ENCODE measurements at regions not wholly inside any gene's neighbourhood (a gene's known extent, or its start where the extent isn't known, plus 50 kb on each side); places are given as distances from the start of the nearest gene placed in this dataset.

DNA sequence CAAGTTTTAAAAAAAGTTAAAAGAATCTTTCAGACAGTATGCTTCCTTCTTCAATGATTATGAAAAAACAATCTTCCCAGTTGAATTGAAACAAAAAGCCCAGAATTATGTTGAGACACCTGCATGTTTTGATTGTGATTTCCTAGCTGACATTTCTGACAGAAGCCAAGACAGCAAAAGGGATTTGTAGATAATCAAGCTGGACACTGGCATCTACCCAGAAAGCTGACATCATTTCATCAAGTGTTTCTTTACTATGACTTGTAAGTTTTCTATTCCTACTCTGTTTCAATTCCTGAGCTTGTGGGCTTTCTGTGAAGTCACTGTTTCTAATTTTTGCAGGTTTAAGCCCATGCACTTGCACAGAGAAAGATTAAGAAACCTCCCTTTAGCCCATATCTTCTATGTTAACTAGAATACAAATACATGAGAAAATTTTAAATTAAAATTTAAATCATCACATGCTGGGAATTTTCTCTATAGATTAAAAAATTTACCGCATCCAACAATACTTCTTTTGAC lies 82.9 kb upstream of the CCDC85A start (continued):
- TF ChIP-seq ZNF8 (CRISPR knock-in tag; IDR thresholded peaks at IDR 0.05) = no peak
- no peak for TF ChIP-seq BACH2 (CRISPR knock-in tag; IDR thresholded peaks at IDR 0.05; ENCODE audit: borderline replicate concordance)

DNA sequence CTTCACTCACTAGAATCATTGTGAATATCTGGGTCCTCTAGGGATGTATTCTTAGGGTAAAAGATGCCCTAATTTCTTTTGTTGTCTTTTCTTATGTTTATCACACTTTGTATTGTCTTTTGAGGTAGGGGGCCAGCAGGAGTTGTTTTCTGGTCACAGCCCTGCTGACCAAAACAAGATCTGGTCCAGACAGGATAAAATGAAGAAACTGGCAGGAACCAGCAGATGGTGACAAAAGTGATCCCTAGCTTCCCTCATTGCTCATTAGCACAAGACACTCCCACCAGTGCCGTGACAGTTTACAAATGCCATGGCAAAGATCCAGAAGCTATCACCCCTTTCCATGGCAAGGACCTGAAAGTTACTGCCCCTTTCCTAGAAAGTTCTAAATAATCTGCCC lies 81.7 kb upstream of the CCDC85A start:
- no peak for ATAC-seq
- no peak for TF ChIP-seq ISL1 (CRISPR knock-in tag; IDR thresholded peaks at IDR 0.05)

DNA sequence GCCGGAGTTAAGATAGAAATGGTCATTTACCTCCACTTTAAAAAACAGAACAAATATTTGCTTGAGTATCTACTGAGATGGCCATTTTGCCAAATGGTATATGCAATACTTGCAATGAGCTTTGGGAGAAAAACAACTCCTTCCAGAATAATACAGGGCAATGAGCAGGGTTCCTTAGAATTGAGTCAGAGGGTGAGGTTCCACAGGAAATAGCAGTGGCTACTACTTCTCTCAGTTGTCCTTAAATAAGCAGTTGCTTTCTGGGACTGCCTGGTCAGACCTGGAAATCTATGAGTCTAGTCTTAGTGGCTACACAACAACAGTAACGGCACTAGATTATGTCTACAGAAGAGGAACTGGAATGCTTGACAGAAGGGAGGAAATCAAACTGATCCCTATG lies 80.9 kb upstream of the CCDC85A start:
- TF ChIP-seq RARB (CRISPR knock-in tag; IDR thresholded peaks at IDR 0.05) (no peak), CSDC2 (CRISPR knock-in tag; IDR thresholded peaks at IDR 0.05) (no peak), ARNTL (CRISPR knock-in tag; IDR thresholded peaks at IDR 0.05; ENCODE audit: borderline replicate concordance, low read depth) (no peak), TCF4 (CRISPR knock-in tag; IDR thresholded peaks at IDR 0.05; ENCODE audit: borderline replicate concordance) (no peak), TOX (CRISPR knock-in tag; IDR thresholded peaks at IDR 0.05; ENCODE audit: borderline replicate concordance) (no peak), GLIS3 (CRISPR knock-in tag; IDR thresholded peaks at IDR 0.05) (no peak)
- TF ChIP-seq, protein P1, sequence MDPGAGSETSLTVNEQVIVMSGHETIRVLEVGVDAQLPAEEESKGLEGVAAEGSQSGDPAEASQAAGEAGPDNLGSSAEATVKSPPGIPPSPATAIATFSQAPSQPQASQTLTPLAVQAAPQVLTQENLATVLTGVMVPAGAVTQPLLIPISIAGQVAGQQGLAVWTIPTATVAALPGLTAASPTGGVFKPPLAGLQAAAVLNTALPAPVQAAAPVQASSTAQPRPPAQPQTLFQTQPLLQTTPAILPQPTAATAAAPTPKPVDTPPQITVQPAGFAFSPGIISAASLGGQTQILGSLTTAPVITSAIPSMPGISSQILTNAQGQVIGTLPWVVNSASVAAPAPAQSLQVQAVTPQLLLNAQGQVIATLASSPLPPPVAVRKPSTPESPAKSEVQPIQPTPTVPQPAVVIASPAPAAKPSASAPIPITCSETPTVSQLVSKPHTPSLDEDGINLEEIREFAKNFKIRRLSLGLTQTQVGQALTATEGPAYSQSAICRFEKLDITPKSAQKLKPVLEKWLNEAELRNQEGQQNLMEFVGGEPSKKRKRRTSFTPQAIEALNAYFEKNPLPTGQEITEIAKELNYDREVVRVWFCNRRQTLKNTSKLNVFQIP (CRISPR knock-in tag; IDR thresholded peaks at IDR 0.05; ENCODE audit: borderline replicate concordance, low read depth) = no peak
- no peak for ATAC-seq

DNA sequence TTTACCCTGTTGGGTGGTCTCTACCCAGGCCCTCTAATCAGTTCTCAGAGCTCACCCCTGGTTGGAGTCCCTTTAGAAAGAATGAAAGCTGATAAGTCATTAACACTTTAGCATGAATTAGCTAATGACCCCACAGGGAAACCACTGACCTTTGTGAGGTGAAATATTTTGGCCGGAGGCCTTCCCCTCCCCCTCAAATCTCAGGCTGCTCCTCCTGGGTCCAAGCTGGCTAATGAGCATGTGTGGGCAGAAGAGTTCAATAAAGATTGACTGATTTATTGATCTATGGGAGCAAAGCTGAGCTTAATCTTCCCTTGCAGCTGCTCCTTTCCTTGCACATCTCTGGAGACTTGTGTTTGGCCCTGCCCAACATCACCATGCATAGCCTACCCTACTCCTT lies 78.8 kb upstream of the CCDC85A start:
- no peak for ATAC-seq
- TF ChIP-seq ZNF565 (CRISPR knock-in tag; conservative IDR thresholded peaks at IDR 0.05; ENCODE audit: low read depth) (no peak), ZNF8 (CRISPR knock-in tag; IDR thresholded peaks at IDR 0.05) (no peak)
- TF ChIP-seq, protein P1 (CRISPR knock-in tag; IDR thresholded peaks at IDR 0.05; ENCODE audit: borderline replicate concordance, low read depth) = no peak
- TF ChIP-seq, protein P2, sequence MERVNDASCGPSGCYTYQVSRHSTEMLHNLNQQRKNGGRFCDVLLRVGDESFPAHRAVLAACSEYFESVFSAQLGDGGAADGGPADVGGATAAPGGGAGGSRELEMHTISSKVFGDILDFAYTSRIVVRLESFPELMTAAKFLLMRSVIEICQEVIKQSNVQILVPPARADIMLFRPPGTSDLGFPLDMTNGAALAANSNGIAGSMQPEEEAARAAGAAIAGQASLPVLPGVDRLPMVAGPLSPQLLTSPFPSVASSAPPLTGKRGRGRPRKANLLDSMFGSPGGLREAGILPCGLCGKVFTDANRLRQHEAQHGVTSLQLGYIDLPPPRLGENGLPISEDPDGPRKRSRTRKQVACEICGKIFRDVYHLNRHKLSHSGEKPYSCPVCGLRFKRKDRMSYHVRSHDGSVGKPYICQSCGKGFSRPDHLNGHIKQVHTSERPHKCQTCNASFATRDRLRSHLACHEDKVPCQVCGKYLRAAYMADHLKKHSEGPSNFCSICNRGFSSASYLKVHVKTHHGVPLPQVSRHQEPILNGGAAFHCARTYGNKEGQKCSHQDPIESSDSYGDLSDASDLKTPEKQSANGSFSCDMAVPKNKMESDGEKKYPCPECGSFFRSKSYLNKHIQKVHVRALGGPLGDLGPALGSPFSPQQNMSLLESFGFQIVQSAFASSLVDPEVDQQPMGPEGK (CRISPR knock-in tag; IDR thresholded peaks at IDR 0.05; ENCODE audit: borderline replicate concordance) = no peak

DNA sequence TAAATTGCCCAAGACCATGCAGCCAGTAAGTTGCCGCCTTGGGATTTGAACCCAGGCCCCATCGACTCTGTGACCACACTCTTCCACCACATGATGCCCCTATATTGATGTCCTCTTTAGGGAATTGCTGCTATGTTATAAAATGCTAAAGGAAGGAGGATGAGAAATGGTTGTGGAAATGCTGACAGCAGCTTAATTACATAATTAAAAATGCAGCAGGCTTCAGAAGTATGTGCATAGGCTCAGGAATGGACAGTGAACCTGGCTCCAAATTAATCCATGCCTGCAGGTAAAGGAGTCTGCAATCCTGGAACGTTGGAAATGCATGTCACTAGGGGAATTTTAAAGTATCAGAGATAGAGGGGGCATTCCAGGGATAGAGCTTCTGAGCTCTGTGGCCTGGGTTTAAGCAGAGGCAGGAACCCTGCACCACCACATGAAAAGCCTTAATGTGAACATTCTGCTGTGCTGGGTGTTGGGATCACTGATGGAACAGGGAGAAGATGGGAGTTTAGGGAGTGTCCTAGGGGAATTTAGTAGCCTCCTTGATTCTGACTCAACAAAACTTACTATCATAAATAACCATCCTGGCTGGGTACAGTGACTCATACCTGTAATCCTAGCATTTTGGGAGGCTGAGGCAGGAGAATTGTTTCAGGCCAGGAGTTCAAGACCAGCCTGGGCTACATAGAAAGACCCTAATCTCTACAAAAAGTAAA lies 76.1 kb upstream of the CCDC85A start:
- TF ChIP-seq, protein P3, sequence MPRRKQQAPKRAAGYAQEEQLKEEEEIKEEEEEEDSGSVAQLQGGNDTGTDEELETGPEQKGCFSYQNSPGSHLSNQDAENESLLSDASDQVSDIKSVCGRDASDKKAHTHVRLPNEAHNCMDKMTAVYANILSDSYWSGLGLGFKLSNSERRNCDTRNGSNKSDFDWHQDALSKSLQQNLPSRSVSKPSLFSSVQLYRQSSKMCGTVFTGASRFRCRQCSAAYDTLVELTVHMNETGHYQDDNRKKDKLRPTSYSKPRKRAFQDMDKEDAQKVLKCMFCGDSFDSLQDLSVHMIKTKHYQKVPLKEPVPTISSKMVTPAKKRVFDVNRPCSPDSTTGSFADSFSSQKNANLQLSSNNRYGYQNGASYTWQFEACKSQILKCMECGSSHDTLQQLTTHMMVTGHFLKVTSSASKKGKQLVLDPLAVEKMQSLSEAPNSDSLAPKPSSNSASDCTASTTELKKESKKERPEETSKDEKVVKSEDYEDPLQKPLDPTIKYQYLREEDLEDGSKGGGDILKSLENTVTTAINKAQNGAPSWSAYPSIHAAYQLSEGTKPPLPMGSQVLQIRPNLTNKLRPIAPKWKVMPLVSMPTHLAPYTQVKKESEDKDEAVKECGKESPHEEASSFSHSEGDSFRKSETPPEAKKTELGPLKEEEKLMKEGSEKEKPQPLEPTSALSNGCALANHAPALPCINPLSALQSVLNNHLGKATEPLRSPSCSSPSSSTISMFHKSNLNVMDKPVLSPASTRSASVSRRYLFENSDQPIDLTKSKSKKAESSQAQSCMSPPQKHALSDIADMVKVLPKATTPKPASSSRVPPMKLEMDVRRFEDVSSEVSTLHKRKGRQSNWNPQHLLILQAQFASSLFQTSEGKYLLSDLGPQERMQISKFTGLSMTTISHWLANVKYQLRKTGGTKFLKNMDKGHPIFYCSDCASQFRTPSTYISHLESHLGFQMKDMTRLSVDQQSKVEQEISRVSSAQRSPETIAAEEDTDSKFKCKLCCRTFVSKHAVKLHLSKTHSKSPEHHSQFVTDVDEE (CRISPR knock-in tag; IDR thresholded peaks at IDR 0.05) = no peak
- TF ChIP-seq ISL1 (CRISPR knock-in tag; IDR thresholded peaks at IDR 0.05) = no peak
- no peak for TF ChIP-seq TOX (CRISPR knock-in tag; IDR thresholded peaks at IDR 0.05; ENCODE audit: borderline replicate concordance)
- no peak for TF ChIP-seq ZFP30 (CRISPR knock-in tag; IDR thresholded peaks at IDR 0.05)
- TF ChIP-seq ARNTL (CRISPR knock-in tag; IDR thresholded peaks at IDR 0.05; ENCODE audit: borderline replicate concordance, low read depth) = no peak
- TF ChIP-seq, protein P4, sequence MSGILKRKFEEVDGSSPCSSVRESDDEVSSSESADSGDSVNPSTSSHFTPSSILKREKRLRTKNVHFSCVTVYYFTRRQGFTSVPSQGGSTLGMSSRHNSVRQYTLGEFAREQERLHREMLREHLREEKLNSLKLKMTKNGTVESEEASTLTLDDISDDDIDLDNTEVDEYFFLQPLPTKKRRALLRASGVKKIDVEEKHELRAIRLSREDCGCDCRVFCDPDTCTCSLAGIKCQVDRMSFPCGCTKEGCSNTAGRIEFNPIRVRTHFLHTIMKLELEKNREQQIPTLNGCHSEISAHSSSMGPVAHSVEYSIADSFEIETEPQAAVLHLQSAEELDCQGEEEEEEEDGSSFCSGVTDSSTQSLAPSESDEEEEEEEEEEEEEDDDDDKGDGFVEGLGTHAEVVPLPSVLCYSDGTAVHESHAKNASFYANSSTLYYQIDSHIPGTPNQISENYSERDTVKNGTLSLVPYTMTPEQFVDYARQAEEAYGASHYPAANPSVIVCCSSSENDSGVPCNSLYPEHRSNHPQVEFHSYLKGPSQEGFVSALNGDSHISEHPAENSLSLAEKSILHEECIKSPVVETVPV (CRISPR knock-in tag; IDR thresholded peaks at IDR 0.05) = no peak
- no peak for TF ChIP-seq ZC3H10 (CRISPR knock-in tag; IDR thresholded peaks at IDR 0.05)
- TF ChIP-seq ZNF565 (CRISPR knock-in tag; conservative IDR thresholded peaks at IDR 0.05; ENCODE audit: low read depth) = no peak
- ATAC-seq = no peak
